CD4-positive, alpha-beta T cell (primary cell): ENCODE measurements at regions not wholly inside any gene's neighbourhood (a gene's known extent, or its start where the extent isn't known, plus 50 kb on each side); places are given as distances from the start of the nearest gene placed in this dataset.

Experiments used
- ATAC-seq: fragments of 200-7000 bp; cut with Tn5 transposase; one replicate; pipeline ENCODE4 v1.10.0; 2022; ENCODE audit warnings: mild to moderate bottlenecking; ENCODE audit not compliant: poor library complexity
- CTCF ChIA-PET: fragments of 350-600 bp; sonication (Branson Sonifier 250); formaldehyde crosslinking; loops from one replicate; lab custom pipeline; 2021; ENCODE audit warnings: antibody characterized with exemption, inconsistent platforms; lab: Charles Lee
- POLR2A ChIA-PET: fragments of 350-600 bp; sonication (Branson Sonifier 250); formaldehyde crosslinking; loops from one replicate; lab custom pipeline; 2021; ENCODE audit warnings: antibody characterized with exemption, inconsistent platforms; lab: Charles Lee
- DNase-seq, 14 experiments: peaks; one replicate each; pipeline ENCODE4 v3.0.0-alpha.2; 2013 to 2020; ENCODE audit warnings: mixed read lengths in 2 of 14
- H3K27ac ChIP-seq, 2 donors: one replicate each; pipeline versions ENCODE4 v1.5.1 to v1.7.0; 2013; ENCODE audit warnings: low read length in 2 of 2, low read depth in 1 of 2, mild to moderate bottlenecking in 1 of 2
- H3K27me3 ChIP-seq, 2 experiments: 1 replicate in 1 of 2; 2 replicates in 1 of 2; pipeline versions ENCODE4 v1.6.1 to v1.7.0; 2013; ENCODE audit warnings: low read length in 2 of 2, control low read depth in 1 of 2, mild to moderate bottlenecking in 1 of 2, moderate library complexity in 1 of 2; ENCODE audit not compliant: insufficient read depth in 2 of 2, control insufficient read depth in 1 of 2
- H3K36me3 ChIP-seq: one replicate; pipeline ENCODE4 v1.6.1; 2013; ENCODE audit warnings: low read length, control low read depth; ENCODE audit not compliant: insufficient read depth
- H3K4me1 ChIP-seq: one replicate; pipeline ENCODE4 v1.6.1; 2013; ENCODE audit warnings: low read length, control low read depth; ENCODE audit not compliant: insufficient read depth
- H3K4me3 ChIP-seq: one replicate; pipeline ENCODE4 v1.5.1; 2013; ENCODE audit warnings: mild to moderate bottlenecking, low read length, moderate library complexity
- H3K9me3 ChIP-seq, 2 experiments: 1 replicate in 1 of 2; 2 replicates in 1 of 2; pipeline versions ENCODE4 v1.6.1 to v1.7.0; 2013; ENCODE audit warnings: low read length in 2 of 2, mild to moderate bottlenecking in 2 of 2, control low read depth in 1 of 2, moderate library complexity in 1 of 2; ENCODE audit not compliant: control insufficient read depth in 1 of 2, insufficient read depth in 1 of 2
- H3K27ac Mint-ChIP-seq: one replicate; pipeline ENCODE4 v1.8.0; 2020; ENCODE audit warnings: mixed read lengths
- H3K27me3 Mint-ChIP-seq: one replicate; pipeline ENCODE4 v1.8.0; 2021; ENCODE audit warnings: mixed read lengths
- H3K36me3 Mint-ChIP-seq: one replicate; pipeline ENCODE4 v1.8.0; 2021; ENCODE audit warnings: low read depth, mixed read lengths
- H3K4me1 Mint-ChIP-seq: one replicate; pipeline ENCODE4 v1.8.0; 2021; ENCODE audit warnings: low read depth, mixed read lengths
- H3K4me3 Mint-ChIP-seq: one replicate; pipeline ENCODE4 v1.8.0; 2020; ENCODE audit warnings: mild to moderate bottlenecking, mixed read lengths
- H3K9me3 Mint-ChIP-seq: one replicate; pipeline ENCODE4 v1.8.0; 2020; ENCODE audit warnings: mixed read lengths
- CTCF ChIP-seq: fragments of 200-600 bp; IDR thresholded peaks from one replicate; pipeline ENCODE4 v1.8.0; 2022; ENCODE audit warnings: antibody characterized with exemption, mild to moderate bottlenecking
- intact Hi-C, 2 experiments: fragments of 100-400 bp; cut with DNase I in 1 of 2; cut with micrococcal nuclease in 1 of 2; formaldehyde crosslinking; loops; one replicate each; pipeline versions ENCODE4 v1.15.1 to v1.9.0; 2023 to 2025; cut with DNase I, micrococcal nuclease

GRCh38 chr11:105553025-105553424, 56.8 kb upstream of the GRIA4 start:
- DNase-seq (no peak), ATAC-seq (no peak)
- no peaks in the 10 kb centered on the region for H3K9me3 ChIP-seq
- ChIA-PET CTCF (no interaction called here), POLR2A (no interaction called here)
- H3K4me3 ChIP-seq: no peak overlapping the region
- Mint-ChIP-seq H3K27me3 (peaks cover 8% of the 10 kb centered on the region), H3K4me3 (no peak overlapping the region), H3K9me3 (peaks cover 5% of the 10 kb centered on the region), H3K27ac (no peak overlapping the region), H3K36me3 (no peaks in the 10 kb centered on the region), H3K4me1 (no peaks in the 10 kb centered on the region)
- H3K27ac ChIP-seq: no peak overlapping the region
- TF ChIP-seq CTCF: no peak
- H3K36me3 ChIP-seq: no peaks in the 10 kb centered on the region
- H3K27me3 ChIP-seq: no peaks in the 10 kb centered on the region
- no peaks in the 10 kb centered on the region for H3K4me1 ChIP-seq
- intact Hi-C loops: no loop called here

GRCh38 chr11:105548359-105548758, 61.5 kb upstream of the GRIA4 start:
- Histone ChIP-seq H3K4me1 (no peaks in the 10 kb centered on the region), H3K36me3 (no peaks in the 10 kb centered on the region), H3K9me3 (no peaks in the 10 kb centered on the region), H3K27me3 (no peaks in the 10 kb centered on the region), H3K27ac (no peak overlapping the region), H3K4me3 (no peak overlapping the region)
- H3K9me3 Mint-ChIP-seq: peaks cover 1% of the 10 kb centered on the region
- H3K27me3 Mint-ChIP-seq: peaks cover 4% of the 10 kb centered on the region
- no peak overlapping the region for H3K4me3 Mint-ChIP-seq
- ATAC-seq: no peak
- CTCF ChIA-PET: no interaction called here
- H3K27ac Mint-ChIP-seq: no peak overlapping the region
- H3K36me3 Mint-ChIP-seq: no peaks in the 10 kb centered on the region
- no peak for DNase-seq
- no peaks in the 10 kb centered on the region for H3K4me1 Mint-ChIP-seq
- POLR2A ChIA-PET: no interaction called here
- TF ChIP-seq CTCF: no peak
- intact Hi-C loops: no loop called here

- Histone ChIP-seq H3K36me3 (no peaks in the 10 kb centered on the region), H3K4me1 (no peaks in the 10 kb centered on the region), H3K27ac (no peak overlapping the region), H3K9me3 (no peaks in the 10 kb centered on the region), H3K27me3 (no peaks in the 10 kb centered on the region), H3K4me3 (no peak overlapping the region)
- DNase-seq (no peak), ATAC-seq (no peak)
- ChIA-PET POLR2A (no interaction called here), CTCF (no interaction called here)
- Mint-ChIP-seq H3K4me3 (no peak overlapping the region), H3K4me1 (no peaks in the 10 kb centered on the region), H3K27me3 (no peaks in the 10 kb centered on the region), H3K36me3 (no peaks in the 10 kb centered on the region), H3K9me3 (no peaks in the 10 kb centered on the region), H3K27ac (no peak overlapping the region)
- intact Hi-C loops: no loop called here
- TF ChIP-seq CTCF: no peak
These were observed 71.3 kb upstream of the GRIA4 start for GRCh38 chr11:105538588-105538987.
